SH-SY5Y (cell line): ENCODE measurements at regions not wholly inside any gene's neighbourhood (a gene's known extent, or its start where the extent isn't known, plus 50 kb on each side); places are given as distances from the start of the nearest gene placed in this dataset.

Experiments used
- GATA2 ChIP-seq: IDR thresholded peaks from 2 replicates; pipeline ENCODE4 v1.6.1; 2011; ENCODE audit warnings: mild to moderate bottlenecking, low read depth, low read length
- GATA3 ChIP-seq: IDR thresholded peaks from 2 replicates; pipeline ENCODE4 v1.6.1; 2011; ENCODE audit warnings: low read depth, mild to moderate bottlenecking, low read length, moderate library complexity

DNA sequence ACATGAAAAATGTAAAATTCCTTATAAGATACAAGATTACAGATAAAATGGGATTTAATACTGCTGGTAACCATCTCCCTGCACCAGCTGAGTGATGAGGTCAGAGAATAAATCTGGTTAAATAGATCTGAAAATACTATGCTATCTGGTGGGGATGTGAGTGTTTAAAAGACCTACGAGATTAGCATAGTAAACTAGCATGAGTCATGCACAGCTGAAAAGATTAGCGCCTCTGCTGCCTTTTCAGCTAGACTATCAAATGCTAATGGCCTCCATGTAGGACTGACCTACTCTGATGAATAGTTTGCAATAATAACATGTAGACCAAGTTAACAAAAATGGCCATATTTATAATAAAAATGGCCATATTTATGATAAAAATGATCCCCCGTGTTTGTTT is 553.3 kb downstream of the C6orf118 start:
- no peak for TF ChIP-seq GATA2
- no peak for TF ChIP-seq GATA3
